Kidney capillary endothelial cell (primary cell): ENCODE measurements at regions not wholly inside any gene's neighbourhood (a gene's known extent, or its start where the extent isn't known, plus 50 kb on each side); places are given as distances from the start of the nearest gene placed in this dataset.
"Not testable (repeated sequence)": the region's sequence is repeated elsewhere in the genome, so short reads cannot be mapped to it uniquely, and the experiment has no call there.

Experiments
- DNase-seq: peaks from one replicate; pipeline ENCODE4 v3.0.0-alpha.2; 2018; ENCODE audit warnings: low spot score

GRCh38 chr3:70631716-70632307 is 319.4 kb upstream of the MDFIC2 start:
- DNase-seq, result no peak

DNA sequence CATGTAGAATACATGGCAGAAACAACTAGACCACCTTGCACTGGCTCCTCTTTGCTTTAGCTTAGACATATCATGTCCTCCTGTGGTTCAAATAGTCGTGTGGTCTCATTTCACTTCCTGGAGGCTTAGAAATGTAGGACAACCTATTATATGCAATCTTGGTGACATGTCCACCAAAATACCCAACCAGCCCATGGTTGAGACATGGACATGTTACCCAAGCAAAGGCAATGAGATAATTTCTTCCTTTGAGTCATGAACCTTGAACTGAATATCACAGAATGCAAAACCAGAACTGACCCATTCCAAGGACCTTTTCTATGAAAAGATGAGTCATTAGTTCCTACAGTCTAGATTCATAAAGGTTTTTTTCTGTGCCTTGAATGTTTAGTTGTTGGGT is 309.0 kb upstream of the MDFIC2 start:
- no peak for DNase-seq

DNA sequence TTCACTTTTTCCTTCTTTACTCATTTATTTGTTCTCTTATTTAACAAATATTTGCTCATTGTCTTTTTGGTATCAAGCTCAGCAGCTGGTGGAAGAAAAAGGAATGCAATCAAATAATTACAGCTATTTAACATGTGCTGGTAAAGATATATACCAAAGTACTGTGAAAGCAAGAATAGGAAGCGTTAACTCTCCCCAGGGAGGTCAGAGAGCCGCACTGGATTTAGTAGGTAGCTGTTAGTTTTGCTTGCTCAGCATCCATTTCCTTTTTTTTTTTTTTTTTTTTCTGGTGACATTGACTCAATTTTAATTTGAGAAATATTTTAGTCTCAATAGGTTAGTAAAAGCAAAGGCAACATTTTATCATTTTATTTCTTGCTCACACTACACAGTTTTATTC is 308.5 kb upstream of the MDFIC2 start:
- DNase-seq, result no peak

DNA sequence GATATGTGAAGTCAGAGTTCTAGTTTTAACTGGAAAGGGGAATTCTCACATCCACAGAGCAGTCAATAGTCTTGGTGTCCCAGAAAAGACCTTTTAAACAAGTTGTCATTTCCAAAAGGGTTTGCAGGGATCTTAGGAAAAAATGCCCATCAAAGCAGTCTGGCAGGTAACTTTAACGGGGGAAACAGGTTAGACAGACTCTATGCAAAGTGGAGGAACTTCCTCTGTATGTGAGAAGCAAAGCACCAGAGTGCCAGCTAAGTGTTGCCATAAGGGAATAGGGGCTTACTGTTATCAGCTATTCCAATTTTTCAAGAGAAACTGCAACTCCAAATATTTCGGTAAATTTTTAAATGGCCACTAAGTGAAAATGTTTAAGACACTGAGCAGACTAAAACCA is 307.9 kb upstream of the MDFIC2 start:
- no peak for DNase-seq

DNA sequence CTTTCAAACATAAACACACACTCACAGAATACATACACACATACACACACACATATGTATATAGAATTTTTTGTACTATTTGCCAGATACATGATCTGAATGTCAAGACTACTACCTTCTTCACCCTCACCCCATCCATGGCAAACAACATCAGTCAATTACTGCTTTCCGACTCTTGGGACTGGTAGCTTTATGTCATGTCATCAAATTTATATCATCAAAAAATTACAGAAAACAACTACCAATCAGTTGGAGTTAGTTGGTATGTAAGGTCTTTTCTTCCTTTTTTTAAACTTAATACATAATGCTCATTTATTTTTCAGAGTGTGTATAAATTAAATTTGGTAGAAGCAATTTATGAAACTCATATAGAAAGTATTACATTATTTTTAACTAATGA is 305.7 kb upstream of the MDFIC2 start:
- no peak for DNase-seq

GRCh38 chr3:70617349-70617748 is 304.9 kb upstream of the MDFIC2 start:
- not testable (repeated sequence) for DNase-seq

DNA sequence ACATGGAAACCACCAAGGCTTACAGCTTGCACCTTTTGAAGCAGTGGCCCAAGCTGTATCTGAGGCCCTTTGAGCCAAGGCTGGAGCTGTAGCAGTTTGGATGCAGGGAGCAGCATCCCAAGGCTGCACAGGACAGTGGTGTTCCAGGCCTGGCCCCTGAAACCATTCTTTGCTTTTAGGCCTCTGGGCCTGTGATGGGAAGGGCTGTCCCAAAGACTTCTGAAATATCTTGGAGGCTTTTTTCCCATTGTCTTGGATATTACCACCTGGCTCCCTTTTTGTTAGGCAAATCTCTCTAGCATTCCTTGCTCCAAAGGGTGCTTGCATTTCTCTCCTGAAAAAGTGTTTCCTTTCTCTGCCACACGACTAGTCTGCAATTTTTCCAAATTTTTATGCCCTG is 302.8 kb upstream of the MDFIC2 start:
- DNase-seq, result no peak

- DNase-seq, result no peak
Observed at GRCh38 chr3:70614111-70614510, 301.7 kb upstream of the MDFIC2 start.

DNA sequence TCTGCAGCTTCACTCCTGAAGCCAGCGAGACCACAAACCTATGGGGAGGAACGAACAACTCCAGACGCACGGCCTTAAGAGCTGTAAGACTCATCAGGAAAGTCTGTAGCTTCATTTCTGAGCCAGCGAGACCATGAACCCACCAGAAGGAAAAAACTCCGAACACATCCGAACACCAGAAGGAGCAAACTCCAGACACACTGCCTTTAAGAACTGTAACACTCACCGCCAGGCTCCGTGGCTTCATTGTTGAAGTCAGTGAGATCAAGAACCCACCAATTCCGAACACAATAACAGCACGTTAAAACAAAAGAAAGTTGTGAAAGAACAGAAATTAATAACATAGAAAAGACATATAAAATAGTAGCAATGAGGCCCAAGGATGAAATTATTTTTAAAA is 300.5 kb upstream of the MDFIC2 start:
- no peak for DNase-seq

- not testable (repeated sequence) for DNase-seq
Observed at GRCh38 chr3:70611667-70612277, 299.3 kb upstream of the MDFIC2 start.

GRCh38 chr3:70608434-70608833 is 296.0 kb upstream of the MDFIC2 start:
- DNase-seq, result no peak

DNA sequence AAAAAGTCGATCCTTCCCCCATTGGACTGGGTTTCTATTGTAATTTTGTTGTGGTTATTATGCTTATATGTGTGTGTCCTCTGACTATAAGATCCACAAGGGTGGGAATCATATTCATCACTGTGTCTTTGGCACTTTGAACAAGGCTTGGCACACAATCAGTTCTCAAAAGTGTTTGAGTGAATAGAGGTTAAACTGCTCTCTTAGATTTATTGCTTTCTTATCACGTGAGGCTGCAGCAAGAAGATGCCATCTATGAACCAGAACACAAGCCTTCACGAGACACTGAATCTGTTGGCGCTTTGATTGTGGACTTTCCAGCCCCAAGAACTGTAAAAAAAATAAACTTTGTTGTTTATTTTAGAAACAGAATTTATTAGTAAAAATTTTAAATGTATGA is 295.0 kb upstream of the MDFIC2 start:
- DNase-seq, result no peak

DNA sequence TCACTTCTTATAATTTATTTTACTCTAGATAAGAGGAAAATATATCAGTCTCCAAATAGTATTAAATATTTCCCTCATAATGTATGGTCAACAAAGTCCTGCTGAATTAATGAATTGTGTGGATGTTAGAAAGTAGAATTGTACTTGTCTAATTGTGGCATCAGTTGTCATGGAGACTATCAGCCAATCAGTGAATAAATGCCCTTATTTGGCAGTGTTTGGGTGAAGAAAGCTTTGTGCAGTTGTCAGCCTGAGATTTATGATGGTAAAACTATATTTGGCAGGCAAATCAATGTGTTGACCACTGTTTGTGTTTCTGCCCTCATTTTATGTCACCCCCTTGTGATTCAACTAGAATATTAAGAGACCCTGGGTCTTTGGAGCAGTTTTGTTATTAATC is 293.6 kb upstream of the MDFIC2 start:
- no peak for DNase-seq

DNA sequence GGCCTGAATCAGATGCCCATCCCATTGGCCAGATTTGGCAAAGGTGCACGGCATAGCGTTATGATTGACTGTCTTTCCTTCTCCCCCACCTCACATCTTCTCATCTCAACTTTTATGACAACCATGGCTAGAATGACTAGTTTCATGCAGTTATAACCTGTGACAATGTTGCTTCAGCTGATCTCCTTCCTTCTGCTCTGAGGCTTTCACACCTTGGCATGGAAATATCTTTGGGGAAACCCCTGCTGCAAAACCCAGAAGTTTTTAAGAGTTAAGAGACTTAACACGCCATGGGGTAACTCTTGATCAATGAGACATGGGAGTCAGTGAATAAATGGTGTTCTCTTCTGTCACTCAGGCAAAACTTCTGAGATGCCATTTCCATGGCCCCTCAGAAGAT is 290.7 kb upstream of the MDFIC2 start:
- DNase-seq, result no peak

GRCh38 chr3:70597312-70597711 is 284.9 kb upstream of the MDFIC2 start:
- no peak for DNase-seq

DNA sequence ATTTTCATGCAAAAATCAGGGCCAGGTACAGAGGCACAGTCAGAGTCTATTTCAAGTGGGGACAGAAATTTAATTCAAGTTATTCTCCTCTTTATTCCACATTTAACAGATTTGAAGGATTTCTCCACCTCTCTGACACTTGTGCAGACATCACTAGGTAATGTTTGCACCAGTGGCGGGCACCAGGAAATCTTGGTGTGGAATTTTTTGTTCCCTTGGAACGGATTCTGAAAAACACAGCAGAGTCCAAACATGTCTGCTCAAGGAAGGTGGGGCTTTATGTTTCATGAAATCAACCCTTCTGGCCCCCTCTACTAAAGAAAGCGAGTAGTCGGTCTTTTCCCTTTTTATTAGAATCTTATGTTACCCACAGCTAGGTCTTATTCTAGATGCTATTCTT is 271.2 kb upstream of the MDFIC2 start:
- no peak for DNase-seq

- DNase-seq, result no peak
Observed at GRCh38 chr3:70582803-70583202, 270.4 kb upstream of the MDFIC2 start.

DNA sequence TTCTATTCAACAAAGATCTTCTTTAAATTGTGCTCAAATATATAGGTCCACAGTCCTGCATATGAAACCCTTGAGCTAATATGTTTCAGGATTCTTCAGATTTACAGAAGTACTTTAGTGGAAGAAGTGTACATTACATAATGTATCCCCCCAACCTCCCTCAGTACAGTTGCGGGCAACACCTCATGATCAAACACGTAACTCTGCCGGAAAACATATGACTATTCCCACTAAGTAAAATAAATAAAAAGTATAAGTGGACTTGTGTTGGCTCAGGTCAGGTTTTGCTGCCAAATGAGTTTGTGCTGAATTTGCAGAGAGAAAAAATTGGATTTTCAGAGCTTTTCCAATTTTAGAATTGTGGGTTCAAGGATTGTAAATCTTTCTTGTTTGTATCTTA is 267.6 kb upstream of the MDFIC2 start:
- DNase-seq, result no peak

DNA sequence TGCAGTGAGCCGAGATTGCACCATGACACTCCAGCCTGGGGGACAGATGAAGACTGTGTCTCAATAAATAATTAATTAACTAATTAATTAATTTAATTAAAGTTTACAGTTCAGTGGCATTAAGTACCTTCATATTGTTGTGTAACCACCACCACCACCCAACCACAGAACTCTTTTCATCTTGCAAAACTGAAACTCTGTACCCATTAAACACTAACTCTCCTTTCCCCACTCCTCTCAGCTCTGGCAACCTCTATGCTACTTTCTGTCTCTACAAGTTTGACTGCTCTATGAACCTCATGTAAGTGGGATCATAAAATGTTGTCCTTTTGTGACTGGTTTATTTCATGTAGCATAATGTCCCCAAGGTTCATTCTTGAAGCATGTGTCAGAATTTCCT is 259.3 kb upstream of the MDFIC2 start:
- DNase-seq, result no peak

- DNase-seq, result no peak
Observed at GRCh38 chr3:70570584-70570983, 258.1 kb upstream of the MDFIC2 start.

DNA sequence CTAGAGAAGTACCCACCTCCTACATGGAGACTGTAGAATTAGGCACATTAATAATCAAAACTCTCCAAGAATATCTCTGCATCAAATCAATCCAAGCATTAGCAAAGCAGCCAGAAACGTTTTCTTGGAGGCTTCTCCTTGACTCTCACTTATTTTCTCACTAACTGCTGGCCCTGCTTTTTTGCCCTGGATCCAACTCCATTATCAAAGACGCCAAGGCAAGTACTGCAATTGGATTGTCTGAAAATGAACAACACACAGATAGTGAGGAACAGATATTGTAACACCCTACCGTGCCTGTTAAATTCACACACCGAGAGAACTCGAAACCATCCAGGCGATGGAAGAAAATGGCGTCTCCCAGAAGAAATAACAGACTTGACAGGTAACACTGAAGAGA is 256.2 kb upstream of the MDFIC2 start:
- DNase-seq, result no peak

GRCh38 chr3:70565861-70566260 is 253.4 kb upstream of the MDFIC2 start:
- DNase-seq, result no peak

DNA sequence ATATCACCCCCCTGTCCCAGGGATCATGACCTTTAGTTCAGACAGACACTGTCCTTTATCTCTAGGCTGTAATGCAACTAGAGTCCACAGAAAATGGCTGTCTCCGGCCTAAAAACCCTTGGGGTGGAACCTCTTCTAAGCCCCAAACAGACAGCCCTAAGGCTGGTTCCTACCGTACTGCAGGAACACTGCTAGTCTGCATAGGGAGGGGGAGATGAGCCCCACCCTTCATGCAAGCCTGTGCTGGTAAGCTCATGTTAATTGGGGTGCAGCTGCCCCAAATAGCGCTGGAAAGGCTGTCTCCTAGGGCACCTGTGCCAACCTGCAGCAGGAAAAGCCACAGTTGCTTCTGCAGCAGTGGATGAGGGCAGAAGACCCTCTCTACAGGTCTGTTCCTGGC is 252.1 kb upstream of the MDFIC2 start:
- no peak for DNase-seq

GRCh38 chr3:70561796-70562195 is 249.4 kb upstream of the MDFIC2 start:
- no peak for DNase-seq
